DND-41 (cell line): ENCODE measurements at regions not wholly inside any gene's neighbourhood (a gene's known extent, or its start where the extent isn't known, plus 50 kb on each side); places are given as distances from the start of the nearest gene placed in this dataset.

Experiments used
- ATAC-seq: fragments of 200-7000 bp; cut with Tn5 transposase; 3 replicates; pipeline ENCODE4 v1.9.1; 2021; ENCODE audit warnings: low read depth; ENCODE audit not compliant: insufficient read depth
- DNase-seq: peaks from one replicate; pipeline ENCODE4 v3.0.0-alpha.2; 2020
- H2AFZ ChIP-seq: 2 replicates; pipeline ENCODE4 v1.6.0; 2012; ENCODE audit warnings: low read depth, low read length
- H3K27ac ChIP-seq: 2 replicates; pipeline ENCODE4 v1.5.1; 2012; ENCODE audit warnings: low read length, inconsistent platforms
- H3K27me3 ChIP-seq: fragments of 200-600 bp; sonication (generic); 2 replicates; pipeline ENCODE4 v1.6.0; 2012; ENCODE audit warnings: low read length, mild to moderate bottlenecking, inconsistent platforms; ENCODE audit not compliant: insufficient read depth, poor library complexity
- H3K36me3 ChIP-seq: 2 replicates; pipeline ENCODE4 v1.5.1; 2012; ENCODE audit warnings: low read length, inconsistent platforms; ENCODE audit not compliant: insufficient read depth
- H3K4me1 ChIP-seq: 2 replicates; pipeline ENCODE4 v1.5.1; 2012; ENCODE audit warnings: mild to moderate bottlenecking, low read length; ENCODE audit not compliant: insufficient read depth
- H3K4me2 ChIP-seq: 2 replicates; pipeline ENCODE4 v1.6.0; 2012; ENCODE audit warnings: mild to moderate bottlenecking, moderate library complexity, low read length, inconsistent platforms; ENCODE audit not compliant: insufficient read depth
- H3K4me3 ChIP-seq, 2 experiments: fragments of 200-600 bp in 1 of 2; shearing (Covaris generic) in 1 of 2; 2 replicates each; pipeline ENCODE4 v1.5.1; 2012 to 2016; ENCODE audit warnings: inconsistent platforms in 2 of 2, low read length in 2 of 2, mild to moderate bottlenecking in 2 of 2, low read depth in 1 of 2, moderate library complexity in 1 of 2
- H3K79me2 ChIP-seq: 2 replicates; pipeline ENCODE4 v1.6.0; 2012; ENCODE audit warnings: low read length, inconsistent platforms; ENCODE audit not compliant: insufficient read depth
- H3K9ac ChIP-seq: 2 replicates; pipeline ENCODE4 v1.6.0; 2012; ENCODE audit warnings: low read depth, mild to moderate bottlenecking, inconsistent platforms, low read length, moderate library complexity
- H3K9me3 ChIP-seq: 2 replicates; pipeline ENCODE4 v1.5.1; 2012; ENCODE audit warnings: low read length, moderate library complexity, mild to moderate bottlenecking, inconsistent platforms; ENCODE audit not compliant: insufficient read depth, severe bottlenecking
- H4K20me1 ChIP-seq: 2 replicates; pipeline ENCODE4 v1.6.0; 2012; ENCODE audit warnings: low read length; ENCODE audit not compliant: insufficient read depth
- EZH2 ChIP-seq: IDR thresholded peaks from 3 replicates; pipeline ENCODE4 v1.6.1; 2012; ENCODE audit warnings: borderline replicate concordance, low read depth, mild to moderate bottlenecking, moderate library complexity, low read length, inconsistent platforms; ENCODE audit not compliant: severe bottlenecking
- TF ChIP-seq, protein P1 (sequence below): IDR thresholded peaks from 2 replicates; pipeline ENCODE4 v1.5.1; 2012; ENCODE audit warnings: borderline replicate concordance, low read length, moderate library complexity, mild to moderate bottlenecking; ENCODE audit not compliant: poor library complexity, severe bottlenecking; ENCODE audit errors: extremely low read depth

DNA sequence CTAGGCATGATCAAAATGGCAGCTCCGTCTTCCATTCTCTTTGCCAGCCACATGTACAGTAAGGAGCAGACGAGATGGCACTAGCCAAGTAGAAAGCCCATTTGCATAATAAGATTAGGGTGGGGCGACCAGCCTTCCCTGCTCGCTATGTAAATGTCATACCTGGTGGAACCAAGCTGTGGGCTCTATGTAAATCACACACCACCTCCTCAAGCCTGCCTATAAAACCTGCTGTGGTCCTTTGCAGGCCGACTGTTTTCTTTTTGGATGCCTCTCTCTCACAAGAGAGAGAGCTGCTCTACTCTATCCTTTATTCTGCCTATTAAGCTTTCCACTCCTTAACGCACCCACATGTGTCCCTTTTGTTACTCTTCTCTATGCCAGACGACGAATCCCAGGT lies 1472.7 kb downstream of the ARAP2 start:
- H3K36me3 ChIP-seq: no peaks in the 10 kb centered on the region
- ATAC-seq: no peak
- H2AFZ ChIP-seq: no peak overlapping the region

GRCh38 chr4:34790131-34790530 lies 1454.2 kb downstream of the ARAP2 start:
- H3K9ac ChIP-seq: no peak overlapping the region
- H3K4me1 ChIP-seq: no peaks in the 10 kb centered on the region
- no peaks in the 10 kb centered on the region for H3K79me2 ChIP-seq
- TF ChIP-seq, protein P1, sequence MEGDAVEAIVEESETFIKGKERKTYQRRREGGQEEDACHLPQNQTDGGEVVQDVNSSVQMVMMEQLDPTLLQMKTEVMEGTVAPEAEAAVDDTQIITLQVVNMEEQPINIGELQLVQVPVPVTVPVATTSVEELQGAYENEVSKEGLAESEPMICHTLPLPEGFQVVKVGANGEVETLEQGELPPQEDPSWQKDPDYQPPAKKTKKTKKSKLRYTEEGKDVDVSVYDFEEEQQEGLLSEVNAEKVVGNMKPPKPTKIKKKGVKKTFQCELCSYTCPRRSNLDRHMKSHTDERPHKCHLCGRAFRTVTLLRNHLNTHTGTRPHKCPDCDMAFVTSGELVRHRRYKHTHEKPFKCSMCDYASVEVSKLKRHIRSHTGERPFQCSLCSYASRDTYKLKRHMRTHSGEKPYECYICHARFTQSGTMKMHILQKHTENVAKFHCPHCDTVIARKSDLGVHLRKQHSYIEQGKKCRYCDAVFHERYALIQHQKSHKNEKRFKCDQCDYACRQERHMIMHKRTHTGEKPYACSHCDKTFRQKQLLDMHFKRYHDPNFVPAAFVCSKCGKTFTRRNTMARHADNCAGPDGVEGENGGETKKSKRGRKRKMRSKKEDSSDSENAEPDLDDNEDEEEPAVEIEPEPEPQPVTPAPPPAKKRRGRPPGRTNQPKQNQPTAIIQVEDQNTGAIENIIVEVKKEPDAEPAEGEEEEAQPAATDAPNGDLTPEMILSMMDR: no peak
- no peak for TF ChIP-seq EZH2
- no peaks in the 10 kb centered on the region for H3K36me3 ChIP-seq
- no peaks in the 10 kb centered on the region for H3K27me3 ChIP-seq
- no peaks in the 10 kb centered on the region for H3K9me3 ChIP-seq
- no peak overlapping the region for H2AFZ ChIP-seq
- H3K4me2 ChIP-seq: no peak overlapping the region
- no peak overlapping the region for H3K4me3 ChIP-seq
- H3K27ac ChIP-seq: no peak overlapping the region
- ATAC-seq: no peak
- no peak for DNase-seq
- H4K20me1 ChIP-seq: no peaks in the 10 kb centered on the region

More for the DNA sequence above, 1472.7 kb downstream of the ARAP2 start:
- no peak overlapping the region for H3K4me3 ChIP-seq
- no peak overlapping the region for H3K4me2 ChIP-seq
- no peak overlapping the region for H3K9ac ChIP-seq
- no peaks in the 10 kb centered on the region for H3K79me2 ChIP-seq
- no peak for DNase-seq
- H3K9me3 ChIP-seq: no peaks in the 10 kb centered on the region
- H3K27me3 ChIP-seq: no peaks in the 10 kb centered on the region
- no peaks in the 10 kb centered on the region for H4K20me1 ChIP-seq
- H3K27ac ChIP-seq: no peak overlapping the region
- no peaks in the 10 kb centered on the region for H3K4me1 ChIP-seq
- TF ChIP-seq EZH2: no peak
- TF ChIP-seq, protein P1: no peak

DNA sequence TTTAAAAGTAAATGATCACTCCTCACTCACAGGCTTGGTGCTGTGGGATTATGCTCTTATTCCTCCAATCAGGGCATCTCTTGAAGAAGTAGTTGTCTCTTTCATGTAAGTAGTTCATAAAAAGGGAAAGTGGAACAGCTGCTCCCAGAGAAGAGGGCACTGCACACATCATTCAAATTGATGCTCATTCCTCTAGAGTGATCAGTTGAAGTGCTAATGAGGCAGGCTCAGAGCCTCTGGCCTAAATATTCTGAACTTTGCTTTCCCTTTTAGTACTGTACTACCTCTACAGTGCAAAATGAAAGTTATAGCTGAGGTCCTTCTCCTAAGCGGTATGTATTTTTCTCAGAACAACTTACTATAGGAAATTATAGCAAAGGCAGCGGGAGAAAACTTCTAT lies 1453.1 kb downstream of the ARAP2 start:
- Histone ChIP-seq H3K27me3 (no peaks in the 10 kb centered on the region), H3K4me2 (no peak overlapping the region), H3K4me3 (no peak overlapping the region), H3K27ac (no peak overlapping the region), H3K9ac (no peak overlapping the region), H3K9me3 (no peaks in the 10 kb centered on the region), H3K79me2 (no peaks in the 10 kb centered on the region), H2AFZ (no peak overlapping the region), H4K20me1 (no peaks in the 10 kb centered on the region), H3K36me3 (no peaks in the 10 kb centered on the region), H3K4me1 (no peaks in the 10 kb centered on the region)
- TF ChIP-seq EZH2: no peak
- TF ChIP-seq, protein P1: no peak
- ATAC-seq (no peak), DNase-seq (no peak)

DNA sequence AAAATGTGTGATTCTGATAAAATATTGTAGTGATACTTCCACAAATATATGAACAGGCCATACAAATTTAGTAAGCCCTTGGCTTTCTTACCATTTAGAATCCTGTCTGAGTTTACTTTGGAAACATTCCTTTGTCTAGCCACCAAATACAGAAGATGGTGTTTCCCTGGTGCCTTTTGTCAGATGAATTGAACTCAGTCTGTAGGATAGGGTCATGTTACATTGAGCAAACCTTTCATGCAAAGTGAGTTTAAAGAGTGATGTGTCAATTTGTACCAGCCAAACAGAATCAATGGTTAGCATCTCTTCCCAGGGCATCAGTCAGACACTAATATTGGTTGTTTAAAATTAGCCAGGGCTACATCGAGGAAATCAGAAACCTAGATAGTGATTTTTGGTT lies 1443.4 kb downstream of the ARAP2 start:
- TF ChIP-seq, protein P1: no peak
- no peak for TF ChIP-seq EZH2
- no peaks in the 10 kb centered on the region for H3K79me2 ChIP-seq
- H4K20me1 ChIP-seq: no peaks in the 10 kb centered on the region
- H3K27me3 ChIP-seq: no peaks in the 10 kb centered on the region
- DNase-seq (no peak), ATAC-seq (no peak)
- no peaks in the 10 kb centered on the region for H3K9me3 ChIP-seq
- H3K36me3 ChIP-seq: no peaks in the 10 kb centered on the region
- no peak overlapping the region for H2AFZ ChIP-seq
- no peak overlapping the region for H3K4me2 ChIP-seq
- no peaks in the 10 kb centered on the region for H3K4me1 ChIP-seq
- no peak overlapping the region for H3K4me3 ChIP-seq
- H3K27ac ChIP-seq: no peak overlapping the region
- H3K9ac ChIP-seq: no peak overlapping the region
